ENCODE measurements at regions not wholly inside any gene's neighbourhood (a gene's known extent, or its start where the extent isn't known, plus 50 kb on each side); places are given as distances from the start of the nearest gene placed in this dataset.
"Not testable (repeated sequence)": the region's sequence is repeated elsewhere in the genome, so short reads cannot be mapped to it uniquely, and the experiment has no call there.

DNA sequence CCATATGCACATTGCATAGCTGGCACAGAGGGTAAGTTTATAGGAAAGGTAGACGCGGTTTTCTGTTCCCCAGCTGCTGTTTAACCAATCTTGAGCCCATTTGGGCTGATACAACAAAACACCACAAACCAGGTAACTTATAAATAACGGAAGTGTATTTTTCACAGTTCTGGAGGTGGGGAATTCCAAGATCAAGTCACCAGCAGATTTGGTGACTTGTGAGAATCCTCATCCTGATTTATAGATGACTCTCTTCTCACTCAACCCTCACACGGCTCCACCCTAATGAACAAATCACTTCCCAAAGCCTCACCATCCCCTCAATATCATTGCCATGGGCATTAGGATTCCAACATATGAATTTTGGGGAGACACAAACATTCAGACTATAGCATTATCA is 694.4 kb upstream of the NR2F2 start:
- no peak for DNase-seq

- DNase-seq = not testable (repeated sequence)
These were observed 693.3 kb upstream of the NR2F2 start for GRCh38 chr15:95637234-95637633.

- no peak for DNase-seq
These were observed 691.3 kb upstream of the NR2F2 start for GRCh38 chr15:95639208-95639607.

- no peak for DNase-seq
These were observed 686.2 kb upstream of the NR2F2 start for GRCh38 chr15:95644100-95644875.

DNA sequence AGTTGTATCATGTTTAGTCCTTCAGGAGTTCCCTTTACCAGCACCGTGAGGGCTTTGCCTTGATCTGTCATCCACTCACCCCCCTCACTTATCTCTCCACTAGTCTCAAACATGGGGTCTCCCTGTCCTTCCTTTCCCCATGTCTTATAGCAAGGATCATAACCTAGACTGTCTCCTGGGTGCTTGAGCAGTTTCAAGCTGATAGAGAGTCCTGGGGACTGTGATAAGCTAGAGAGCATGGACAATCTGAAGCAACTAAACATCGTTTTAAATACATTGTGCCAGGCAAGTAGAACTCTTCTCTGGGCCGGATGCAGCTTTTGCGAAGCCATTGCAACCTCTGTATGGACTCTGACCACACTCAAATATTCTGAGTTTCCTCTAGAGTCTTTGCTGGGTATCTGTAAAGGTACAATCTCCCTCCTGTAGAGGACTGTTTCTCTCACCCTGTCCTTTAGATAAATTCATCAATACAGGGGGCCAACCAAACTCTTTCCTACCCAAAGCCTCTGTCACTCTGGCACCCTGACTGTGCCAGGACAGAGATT is 684.6 kb upstream of the NR2F2 start:
- DNase-seq = no peak

DNA sequence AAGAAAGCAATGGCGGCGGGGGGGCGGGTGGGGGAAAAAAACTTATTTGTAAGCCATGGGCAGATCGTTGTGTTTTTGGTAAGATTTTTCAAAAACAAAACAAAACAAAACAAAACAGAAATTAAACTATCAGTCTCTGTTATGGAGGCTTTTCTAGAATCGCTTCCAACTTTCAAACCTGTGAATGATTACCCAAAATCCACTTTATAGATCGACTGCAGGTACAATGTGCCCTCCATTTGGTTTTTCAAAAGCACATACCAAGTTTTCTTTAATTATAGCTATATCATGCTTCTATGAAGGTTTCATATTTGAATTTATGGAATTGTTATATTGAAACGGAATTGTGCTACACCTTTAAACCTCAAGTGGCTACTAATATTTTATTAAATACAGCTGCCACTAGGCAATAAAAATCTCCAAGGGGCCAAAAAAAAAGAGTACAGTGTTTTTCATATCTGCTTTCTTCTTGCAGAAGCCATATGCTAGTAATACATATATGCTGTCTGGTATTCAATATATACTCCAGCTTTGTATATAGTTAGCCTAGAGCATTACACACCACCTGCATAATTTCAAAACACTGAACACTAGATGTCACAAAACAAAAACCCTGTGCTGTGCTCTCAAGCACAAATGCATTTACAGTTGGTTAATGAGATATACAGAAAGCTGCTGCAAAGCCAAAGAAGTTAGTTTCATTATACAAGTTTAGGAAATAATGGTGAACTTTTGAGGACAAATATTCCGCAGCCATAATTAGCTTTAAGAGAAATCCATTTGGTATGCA is 683.8 kb upstream of the NR2F2 start:
- DNase-seq = no peak

DNA sequence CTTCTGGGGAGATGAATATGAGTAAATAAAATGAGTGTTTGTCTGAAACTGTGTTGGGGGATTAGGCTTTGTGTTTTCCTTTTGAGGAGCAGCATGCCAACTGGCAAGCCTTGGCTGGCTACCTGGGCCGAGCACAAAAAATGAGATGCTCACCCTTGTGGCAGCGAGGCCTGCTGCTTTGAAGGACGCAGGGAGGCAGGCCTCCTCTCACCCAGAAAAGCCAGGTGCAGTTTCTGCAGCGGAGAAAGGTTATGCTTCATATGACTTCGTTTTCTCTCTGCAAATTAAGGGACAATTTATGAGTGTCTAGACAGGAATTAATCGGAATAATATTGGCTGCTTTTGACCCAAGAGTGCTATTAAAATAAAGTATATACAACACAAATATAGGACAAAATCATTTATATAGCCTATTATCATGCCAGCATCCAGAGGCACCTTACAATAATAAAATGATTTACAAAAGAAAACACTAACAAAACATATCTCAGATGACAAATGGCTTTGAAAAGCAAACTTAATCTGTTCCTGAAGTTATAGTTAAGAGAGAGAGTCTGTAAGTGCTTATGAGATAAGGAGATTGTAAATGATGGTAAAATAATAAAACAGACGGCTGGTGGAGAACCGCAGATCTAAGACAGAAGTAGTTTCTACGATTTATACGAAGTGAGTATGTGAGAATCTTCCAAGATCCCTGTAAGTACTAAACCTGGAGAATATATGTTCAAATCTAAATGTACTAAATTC is 682.8 kb upstream of the NR2F2 start:
- no peak for DNase-seq

GRCh38 chr15:95653361-95653805 is 677.1 kb upstream of the NR2F2 start:
- DNase-seq = no peak

DNA sequence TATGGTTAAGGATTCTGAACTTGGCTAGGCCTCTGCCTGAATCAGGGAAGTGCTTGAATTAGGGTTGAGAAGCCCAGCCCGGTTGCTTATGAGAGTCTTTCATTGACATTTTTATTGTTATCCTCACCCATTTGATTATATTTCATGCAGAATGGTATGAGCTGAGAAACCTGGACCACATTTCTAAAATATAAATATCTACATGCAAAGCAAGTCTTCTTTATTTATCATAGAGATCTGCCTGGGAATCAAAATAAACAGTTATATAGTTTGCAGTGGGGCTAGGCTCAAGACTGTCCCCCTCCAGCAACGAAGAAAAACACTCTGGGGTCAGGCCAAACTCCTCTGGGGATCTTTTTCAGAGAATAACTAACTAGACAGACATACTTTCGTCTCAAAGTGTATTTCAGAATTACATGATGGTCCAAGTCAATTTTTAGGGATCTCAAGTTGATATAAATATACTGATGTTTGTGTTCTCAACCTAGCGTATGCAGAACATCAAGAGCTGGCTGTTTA is 675.4 kb upstream of the NR2F2 start:
- DNase-seq = no peak

DNA sequence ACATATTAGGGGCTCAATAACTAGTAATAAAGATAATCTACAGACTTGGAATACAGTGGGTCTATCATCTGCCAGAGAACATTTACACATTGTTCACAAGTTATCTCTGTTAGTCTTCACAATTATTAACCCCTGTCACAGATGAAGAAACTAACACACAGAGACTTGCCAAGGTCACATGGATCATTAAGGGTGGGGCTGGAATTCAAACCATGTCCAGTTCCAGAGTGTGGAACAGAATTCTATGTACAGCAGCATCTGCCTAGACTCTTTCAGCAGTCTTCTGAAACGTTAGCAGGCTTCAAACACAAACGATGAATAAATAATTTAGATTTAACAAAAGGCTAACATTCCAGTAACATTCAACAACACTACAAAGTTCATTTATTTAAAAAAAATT is 673.9 kb upstream of the NR2F2 start:
- no peak for DNase-seq

- DNase-seq = no peak
These were observed 671.7 kb upstream of the NR2F2 start for GRCh38 chr15:95658799-95659198.

DNA sequence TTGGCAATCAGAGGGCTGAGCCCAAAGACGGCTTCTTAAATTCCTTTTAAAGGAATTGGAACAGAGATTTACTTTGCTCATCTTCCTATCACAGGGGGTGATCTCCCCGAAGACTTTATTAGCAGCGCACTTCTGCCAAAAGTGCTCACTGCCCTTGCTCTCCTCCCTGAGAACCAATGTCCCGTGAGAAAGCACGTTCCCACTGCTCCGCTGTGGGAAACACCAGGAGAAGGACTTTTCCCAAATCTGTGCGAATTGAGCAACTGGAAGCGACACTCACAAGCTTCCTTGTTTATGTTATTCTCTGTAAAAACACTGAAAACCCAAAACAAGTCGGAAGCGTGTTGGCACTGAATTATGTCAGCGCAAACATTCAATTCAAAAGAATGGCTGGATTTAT is 670.8 kb upstream of the NR2F2 start:
- no peak for DNase-seq

DNA sequence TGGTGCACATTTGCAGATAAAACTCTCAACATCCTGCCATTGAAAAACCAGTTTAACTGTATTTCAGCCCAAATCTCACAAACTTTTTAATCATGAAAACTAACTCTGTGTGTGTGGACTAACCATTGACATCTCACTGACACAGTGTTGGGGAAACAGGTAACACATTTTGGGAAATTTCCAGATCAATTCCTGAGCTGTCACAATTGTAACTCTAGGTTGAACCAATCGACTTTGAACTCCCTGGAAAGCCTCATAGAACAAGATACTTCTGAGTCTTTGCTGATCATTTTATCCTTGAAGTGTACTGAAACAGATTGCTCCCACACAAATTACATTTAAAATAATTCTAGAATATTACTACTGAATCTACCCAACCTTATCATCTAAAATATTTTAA is 667.9 kb upstream of the NR2F2 start:
- no peak for DNase-seq

- no peak for DNase-seq
These were observed 667.1 kb upstream of the NR2F2 start for GRCh38 chr15:95663156-95664100.

- DNase-seq = no peak
These were observed 666.0 kb upstream of the NR2F2 start for GRCh38 chr15:95664450-95664849.

DNA sequence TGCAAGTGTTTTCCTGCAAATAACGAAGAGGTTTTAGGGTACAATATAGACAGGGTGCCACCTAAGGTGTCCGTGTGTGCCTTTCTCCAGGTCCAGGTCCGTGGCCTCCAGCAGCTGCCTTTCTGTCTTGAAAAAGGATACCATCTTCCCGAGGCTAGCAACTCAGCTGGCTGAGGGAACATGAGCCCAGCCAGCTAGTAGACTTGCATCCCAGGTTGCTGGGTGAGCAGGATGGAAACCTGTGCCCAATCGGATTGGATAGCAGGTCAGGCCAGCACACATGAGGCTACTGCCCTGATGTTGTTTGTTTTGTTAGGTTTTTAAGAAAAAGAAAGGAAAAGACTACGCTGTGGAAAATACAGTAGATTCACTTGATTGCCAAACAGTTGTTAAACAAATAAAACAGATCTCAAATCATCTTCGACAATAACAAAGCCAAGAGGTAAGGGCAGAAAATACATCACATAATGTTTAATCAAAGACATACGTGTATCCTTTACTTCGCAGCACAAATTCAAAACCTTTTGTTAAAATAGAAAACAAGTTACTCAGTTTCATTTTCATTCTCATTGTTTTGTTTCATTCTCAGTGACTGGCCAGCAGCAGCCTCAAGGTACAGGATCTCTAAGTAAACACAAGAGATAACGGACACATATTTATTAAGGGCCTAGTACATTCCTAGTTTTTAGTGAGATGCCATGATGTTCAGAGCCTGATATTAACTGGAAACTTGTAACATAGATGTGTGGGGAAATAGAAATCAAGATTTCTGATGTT is 661.2 kb upstream of the NR2F2 start:
- no peak for DNase-seq

- DNase-seq = no peak
These were observed 656.5 kb upstream of the NR2F2 start for GRCh38 chr15:95674031-95674430.

GRCh38 chr15:95676500-95676899 is 654.0 kb upstream of the NR2F2 start:
- no peak for DNase-seq

DNA sequence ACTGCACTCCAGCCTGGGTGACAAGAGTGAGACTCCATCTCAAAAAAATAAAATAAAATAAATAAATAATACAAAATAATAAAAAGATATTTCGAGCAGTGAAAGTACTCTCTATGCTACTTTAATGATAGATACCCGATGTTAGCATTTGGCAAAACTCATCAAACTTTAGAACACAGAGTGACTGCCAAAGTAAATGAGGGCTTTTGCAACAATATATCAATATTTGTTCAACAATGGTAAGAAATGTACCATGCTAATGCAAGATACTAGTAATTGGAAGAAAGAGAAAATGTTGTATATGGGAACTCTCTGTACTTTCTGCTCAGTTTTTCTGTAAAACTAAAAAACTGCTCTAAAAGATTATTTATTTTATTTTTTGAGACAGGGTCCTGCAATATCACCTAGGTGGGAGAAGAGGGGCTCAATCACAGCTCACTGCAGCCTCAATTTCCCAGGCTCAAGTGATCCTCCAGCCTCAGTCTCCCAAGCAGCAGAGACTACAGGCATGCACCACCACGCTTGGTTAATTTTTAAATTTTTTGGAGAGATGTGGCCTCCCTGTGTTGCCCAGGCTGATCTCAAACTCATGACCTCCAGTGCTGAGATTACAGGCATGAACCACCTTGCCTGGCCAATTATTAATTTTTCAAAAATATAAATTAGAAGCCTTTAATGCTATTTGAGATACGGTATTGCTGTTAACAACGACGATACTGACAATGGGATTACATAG is 650.5 kb upstream of the NR2F2 start:
- DNase-seq = no peak

GRCh38 chr15:95680728-95681127 is 649.8 kb upstream of the NR2F2 start:
- DNase-seq = no peak

Data from stimulated activated CD4-positive, alpha-beta T cell treated with anti-CD3 and anti-CD28 coated beads, Interleukin-4, amount 100 ng/mL, for 1 hour (primary cell).